CD4-positive, alpha-beta T cell treated with Interleukin-2 at 100 ng/mL for 4 hours (primary cell): ENCODE measurements at regions not wholly inside any gene's neighbourhood (a gene's known extent, or its start where the extent isn't known, plus 50 kb on each side); places are given as distances from the start of the nearest gene placed in this dataset.

ENCODE experiments used
- DNase-seq: peaks from one replicate; pipeline ENCODE4 v3.0.0-alpha.2; 2020; ENCODE audit warnings: low spot score

DNA sequence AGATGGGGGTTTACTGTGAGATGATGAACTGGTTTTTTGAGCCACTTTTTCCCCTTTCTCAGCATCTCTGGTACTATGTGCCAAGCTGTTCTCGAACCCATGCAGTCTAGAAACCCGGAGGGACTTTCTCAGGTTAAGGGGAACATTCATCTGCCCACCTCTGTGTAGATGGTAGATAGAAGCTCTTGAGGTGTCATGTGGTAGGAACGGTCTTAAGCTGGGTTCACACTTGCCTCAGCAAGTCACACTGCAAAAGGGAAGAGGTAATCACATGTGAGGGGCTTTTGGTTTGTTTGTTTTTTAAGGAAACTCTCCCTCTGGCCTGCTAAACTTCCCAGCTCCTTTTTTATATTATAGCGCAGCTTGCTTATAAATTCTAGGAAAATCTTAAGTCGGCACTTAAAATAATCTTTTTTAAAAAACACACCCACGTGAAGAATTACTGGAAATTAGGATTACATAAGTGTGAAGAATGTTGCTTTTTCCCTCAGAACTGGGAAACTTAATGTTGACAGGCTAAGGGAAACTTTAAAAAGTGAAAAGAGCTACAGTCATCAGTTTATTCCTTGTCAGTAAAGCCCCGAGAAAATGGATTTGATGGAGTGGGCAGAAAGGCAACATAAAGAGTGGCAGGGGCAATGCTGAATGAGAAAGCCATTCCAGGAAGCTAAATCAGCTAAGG is 430.3 kb downstream of the ARHGEF28 start:
- no peak for DNase-seq

DNA sequence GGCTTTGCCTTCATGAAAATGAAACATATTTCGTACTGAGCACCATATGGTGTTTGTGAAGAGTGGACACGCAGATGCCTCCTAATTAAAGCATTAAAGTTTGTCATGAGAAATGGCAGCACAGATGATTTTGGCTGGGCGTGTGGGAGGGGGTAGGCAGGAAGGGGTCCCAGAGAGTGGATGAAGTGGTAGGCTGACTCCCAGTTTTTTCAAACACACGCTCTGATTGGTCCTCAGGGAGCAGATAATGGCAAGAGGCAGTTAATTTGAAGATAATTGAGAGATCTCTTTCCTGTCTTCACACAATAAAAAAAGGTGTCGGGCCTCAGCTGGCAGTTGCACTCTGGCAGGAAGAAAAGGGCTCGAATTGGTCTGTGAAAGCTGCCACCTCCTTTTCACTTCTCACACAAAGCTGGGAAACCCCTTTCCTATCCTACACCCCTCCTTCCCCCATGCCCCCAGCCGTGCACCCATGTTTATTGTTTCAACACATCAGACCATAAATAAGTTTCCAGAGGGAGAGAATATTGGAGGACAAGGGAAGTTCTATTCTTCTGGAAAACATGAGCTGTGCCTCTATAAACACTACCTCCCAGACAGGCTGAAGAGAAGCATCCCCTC is 429.6 kb downstream of the ARHGEF28 start:
- DNase-seq, result no peak

DNA sequence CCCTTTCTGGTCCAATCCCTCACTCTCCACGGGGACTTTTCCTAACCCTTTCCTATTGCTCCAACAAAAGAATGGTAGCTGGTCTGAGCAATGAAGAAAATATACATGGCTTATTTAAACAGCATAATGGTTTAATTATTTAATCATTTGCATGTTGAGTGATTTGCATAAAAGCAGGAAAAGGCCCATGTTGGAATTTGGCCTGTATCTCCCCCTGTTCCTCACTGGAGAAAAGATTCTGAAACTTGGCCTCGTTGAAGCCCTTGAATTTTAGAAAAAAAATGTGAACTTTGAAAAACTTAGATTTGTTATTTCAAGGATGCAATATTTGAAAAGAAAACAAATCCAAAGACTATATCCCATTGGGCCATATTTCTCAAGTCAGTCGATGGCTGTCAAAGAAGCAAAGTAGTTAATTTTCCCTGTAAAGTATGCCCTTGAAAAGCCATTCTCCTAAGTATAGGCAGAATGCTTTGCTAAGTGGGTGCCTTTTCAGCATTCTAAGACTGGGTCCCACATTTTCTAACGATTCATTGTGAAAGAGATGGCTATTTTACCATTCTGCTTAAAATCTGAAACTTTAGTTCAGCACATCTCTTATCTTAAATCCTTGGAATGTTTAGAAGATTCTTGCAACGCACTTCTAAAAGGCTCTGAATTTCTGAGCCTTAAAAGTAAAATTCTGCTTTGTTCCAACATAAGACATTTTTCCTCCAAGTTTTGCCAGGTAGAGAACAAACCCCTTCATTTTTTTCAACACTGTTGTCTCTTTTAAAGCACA is 428.8 kb downstream of the ARHGEF28 start:
- DNase-seq, result no peak

DNA sequence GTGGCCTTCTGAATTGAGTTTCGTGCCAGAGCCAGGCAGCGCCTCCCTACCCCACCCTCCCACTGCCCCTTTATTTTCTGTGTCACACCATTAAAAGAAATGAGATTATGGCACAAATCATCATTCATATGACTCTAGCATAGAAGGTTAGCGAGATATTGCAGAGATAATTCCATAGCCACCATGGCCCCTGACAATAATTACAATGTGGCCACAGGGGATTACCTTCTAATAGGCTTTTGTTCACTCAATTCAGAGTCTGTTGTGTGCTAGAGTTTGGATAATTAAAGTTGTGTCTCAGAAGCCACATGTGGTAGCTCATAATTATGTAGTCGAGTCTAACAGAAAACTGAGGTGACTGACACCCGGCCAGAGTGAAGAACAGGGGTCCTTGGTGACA is 428.1 kb downstream of the ARHGEF28 start:
- no peak for DNase-seq

DNA sequence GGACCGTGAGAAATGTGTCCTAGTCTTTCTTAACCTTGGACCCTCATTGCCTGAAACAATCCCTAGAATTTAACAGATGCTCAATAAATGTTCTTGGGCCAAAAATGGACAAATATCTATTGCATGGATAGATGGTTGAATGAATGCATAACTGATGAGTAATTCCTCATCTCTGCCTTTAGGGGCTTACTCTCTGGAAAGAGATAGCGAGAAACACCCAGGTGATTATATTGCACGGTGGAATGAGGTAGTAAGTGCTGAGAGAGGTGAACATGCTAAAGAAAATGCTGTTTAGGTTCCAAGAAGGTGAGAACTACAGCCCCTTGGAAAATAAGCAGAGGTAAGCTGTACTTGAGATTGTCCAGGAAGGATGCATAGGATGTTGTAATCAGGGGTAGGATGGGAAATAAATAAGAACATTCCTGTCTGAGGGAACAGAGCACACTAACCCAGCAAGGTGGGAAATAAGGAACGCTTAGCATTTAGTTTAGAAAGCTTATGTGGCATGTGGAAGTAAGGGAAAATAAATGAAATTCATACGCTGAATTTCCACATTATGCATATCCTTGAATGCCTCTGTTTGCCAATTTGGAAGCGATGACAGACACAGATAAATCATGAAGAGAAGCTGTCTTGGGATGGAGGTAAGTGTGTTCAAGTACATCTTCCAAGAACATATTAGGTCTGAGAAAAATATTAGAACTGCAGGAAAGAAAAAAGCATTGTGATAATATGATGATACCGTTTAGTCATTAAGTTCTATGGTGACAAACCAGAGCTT is 426.6 kb downstream of the ARHGEF28 start:
- DNase-seq, result no peak

DNA sequence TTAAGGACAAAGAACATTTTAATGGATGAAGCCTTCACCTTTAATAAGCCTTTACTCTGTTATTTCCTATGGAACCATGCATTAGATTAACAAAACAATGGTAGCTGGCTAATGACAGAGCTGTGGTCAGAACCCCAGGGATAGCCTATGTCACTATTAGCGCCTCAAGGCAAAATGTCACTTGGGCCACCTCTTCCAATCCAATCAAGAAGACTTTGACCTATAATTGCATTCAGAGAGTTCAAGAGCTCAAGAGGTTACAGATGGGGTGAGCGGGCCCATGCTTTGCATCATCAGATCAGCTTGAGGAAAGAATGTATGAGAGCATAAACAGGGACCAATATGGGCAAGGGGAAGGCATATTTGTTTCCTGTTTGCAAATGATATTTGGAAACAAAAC is 425.1 kb downstream of the ARHGEF28 start:
- no peak for DNase-seq

DNA sequence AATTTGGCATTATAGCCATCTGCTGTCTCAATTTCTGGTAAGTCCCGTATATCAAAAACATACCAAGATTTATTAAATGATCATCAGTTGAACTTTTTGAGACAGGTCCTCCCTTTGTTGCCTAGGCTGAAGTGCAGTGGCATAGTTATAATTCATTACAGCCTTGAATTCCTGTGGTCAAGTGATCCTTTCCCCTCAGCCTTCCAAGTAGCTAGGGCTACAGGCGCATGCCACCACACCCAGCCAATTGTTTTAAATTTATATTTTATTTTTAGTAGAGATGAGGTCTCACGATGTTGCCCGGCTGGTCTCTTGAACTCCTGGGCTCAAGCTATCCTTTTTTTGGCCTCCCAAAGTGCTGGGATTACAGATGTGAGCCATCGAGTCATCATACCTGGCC is 418.9 kb downstream of the ARHGEF28 start:
- DNase-seq, result no peak

DNA sequence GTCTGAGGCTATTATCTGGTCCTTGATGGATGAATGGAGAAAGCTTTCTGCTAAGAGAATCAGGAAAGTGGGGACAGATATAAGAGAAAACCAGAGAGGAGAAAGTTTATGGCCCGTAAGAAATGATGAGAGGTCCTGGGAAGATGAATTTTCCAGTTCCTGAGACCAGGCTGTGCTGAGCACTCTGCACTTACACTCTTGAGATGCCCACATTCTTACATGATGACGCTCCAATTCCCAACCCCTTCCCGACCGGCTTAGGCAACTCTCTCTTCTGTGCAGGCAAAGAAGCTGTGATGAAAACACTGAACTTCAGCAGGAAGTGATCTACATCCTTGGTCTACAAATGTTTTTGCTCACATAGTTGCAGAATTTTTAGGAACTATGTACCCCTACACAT is 417.0 kb downstream of the ARHGEF28 start:
- no peak for DNase-seq

DNA sequence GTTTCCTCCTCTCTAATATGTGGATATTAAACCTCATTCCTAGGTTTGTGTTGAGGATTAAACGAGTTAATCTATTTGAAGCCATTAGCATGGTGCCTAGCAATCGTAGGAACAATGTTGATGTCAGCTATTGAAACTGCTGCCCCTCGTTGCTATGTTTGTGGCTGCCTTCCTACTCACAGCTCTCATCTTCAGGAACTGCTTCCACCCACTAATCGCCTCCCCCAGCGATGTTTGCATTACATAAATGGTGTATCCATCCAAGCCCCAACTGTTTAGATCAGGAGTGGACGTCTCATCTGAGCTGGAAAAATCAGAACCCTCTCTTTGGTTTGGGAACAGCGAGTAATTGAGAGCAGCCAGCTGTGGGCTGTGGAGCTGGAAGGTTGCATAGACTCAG is 416.6 kb downstream of the ARHGEF28 start:
- DNase-seq, result no peak

DNA sequence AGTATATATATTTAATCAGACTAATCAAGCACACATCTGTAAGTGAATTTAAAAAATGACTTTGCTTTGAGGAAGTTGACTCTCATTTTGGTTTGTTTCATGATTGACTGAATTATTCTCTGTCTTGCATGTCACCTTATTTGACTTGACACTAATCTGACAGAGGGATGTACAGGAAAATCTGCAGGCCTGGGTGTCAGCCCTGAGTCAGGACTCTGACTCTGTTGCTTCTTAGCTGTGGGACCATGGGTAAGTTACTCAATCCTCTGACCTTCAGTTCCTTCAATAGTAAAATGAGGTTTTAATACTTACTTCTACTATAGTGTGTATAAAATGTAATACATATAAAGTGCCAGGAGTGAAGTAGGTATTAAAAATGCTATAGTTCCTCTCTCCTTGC is 415.9 kb downstream of the ARHGEF28 start:
- DNase-seq, result no peak

DNA sequence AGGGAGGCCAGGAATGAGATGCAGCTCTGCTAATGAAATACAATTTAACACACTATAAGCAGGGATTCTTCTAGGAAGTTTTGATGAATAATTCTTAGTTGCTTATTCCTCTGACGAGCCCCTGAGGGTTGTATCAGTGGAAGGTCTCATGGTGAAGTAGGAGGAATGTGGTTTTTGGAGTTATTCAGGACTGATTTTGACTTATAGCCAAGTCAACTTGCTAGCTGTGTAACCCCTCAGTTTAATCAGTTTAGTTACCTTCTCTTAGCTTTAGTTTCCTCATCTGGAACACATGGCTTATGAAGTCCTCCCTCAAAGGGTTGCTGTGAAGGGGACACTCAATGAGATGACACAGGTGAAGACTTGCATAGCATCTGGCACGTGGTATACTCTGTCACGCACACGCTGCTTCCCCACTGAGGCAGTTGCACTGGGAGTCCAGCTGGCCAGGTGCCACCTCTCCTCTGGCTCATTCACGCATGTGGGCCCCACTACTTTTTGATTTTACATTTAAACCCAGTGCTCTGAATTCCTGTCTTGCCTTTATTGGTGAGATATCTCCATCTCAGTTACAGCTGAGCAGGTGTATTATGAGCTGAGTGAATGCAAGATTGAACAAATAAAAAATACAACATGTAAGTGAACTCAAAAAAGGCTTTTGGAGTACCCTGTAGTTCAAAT is 415.0 kb downstream of the ARHGEF28 start:
- no peak for DNase-seq

DNA sequence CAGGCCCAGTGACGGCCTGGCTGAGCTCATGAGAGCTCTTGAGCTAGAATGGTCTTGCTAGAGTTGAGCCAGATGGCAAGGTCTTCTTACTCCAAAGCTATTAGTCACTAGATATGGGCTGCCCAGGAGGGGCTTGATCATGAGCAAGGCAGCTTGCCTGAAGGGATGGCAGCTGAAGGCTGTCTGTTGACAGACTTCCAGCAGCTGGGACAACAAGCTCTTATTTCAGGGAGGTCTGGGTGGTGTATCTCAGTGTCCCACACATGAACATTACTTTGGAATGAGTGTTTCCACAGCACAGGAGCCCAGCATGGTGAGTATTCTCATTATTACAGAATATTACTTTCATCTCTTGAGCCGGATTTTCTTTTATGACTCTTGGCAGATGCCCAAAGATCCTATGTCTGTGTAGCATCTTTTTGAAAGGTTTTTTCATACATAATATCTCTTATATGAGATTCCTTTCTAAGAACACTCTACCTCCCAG is 414.1 kb downstream of the ARHGEF28 start:
- DNase-seq, result no peak

DNA sequence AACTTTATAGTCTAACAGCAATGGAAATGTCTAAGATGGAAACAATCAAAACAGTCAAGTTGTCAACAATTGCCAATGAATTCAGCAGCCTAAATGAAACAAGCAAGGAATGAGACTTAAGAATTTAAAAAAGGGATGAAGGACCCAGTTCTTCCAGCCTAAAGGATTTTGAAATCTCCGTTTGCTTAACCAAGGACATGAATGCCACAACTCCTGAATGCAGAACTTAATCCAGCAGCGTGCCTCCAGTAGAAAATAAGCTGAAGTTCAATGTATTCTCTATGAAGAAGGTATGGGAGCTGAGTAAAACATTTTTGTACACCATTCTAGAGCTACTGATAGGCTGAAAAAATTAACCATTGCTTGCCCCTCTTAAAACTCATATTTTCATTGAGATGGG is 411.3 kb downstream of the ARHGEF28 start:
- no peak for DNase-seq

DNA sequence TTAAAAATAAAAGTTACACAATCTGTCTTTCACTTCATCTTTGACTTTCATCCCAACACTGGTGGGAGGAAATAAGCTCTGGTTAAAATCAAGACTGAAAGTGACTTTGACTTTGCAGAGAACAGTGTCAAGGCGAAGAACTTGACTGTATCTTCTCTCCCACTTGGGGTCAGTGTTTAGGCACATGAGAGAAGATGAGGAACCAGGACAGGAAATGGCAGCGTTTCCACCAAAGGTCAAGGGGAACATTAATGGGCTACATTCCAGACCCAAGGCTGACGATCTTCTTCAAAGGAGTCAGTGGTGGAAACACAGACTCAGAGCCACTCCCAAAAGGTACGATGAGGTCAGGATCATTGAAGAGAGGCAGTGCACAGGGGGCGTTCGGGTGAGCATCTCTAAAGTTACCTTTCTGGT is 409.5 kb downstream of the ARHGEF28 start:
- peak; percentile 4 for DNase-seq

DNA sequence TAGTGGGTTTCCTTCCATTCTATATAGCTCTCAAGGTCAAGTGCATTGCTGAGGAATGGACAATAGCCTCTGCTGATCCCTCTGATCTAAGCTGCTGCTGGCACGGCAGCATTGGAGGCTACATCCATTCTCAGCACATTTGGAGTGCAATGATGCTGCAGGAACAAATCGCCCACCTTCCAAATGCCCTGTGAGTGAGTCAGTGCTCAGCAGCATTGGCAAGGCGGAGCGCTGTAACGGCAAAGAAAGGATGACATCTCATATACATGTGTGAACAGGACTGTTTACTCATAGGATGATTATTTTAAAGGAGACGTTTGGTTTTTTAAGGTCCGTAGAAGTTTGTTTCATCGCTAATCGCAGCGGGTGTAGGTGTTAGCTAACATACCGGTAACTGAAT is 408.7 kb downstream of the ARHGEF28 start:
- DNase-seq, result no peak

DNA sequence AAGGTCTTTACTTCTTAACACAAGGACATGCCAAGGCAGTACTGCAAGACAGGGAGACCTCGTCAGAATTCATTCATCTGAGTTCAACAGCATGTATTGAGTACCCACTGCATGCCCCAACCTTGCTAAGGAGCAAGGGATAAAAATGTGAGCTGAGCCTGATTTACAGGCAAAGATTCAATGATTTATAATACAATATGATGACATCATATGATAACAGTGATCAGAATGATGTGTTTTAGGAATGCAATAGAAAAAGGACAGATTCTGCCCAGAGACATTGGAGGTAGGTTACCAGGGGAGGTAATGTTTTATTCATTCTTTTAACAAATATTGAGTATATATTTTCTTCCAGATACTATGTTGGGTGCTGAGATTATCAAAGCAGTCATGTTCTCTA is 406.6 kb downstream of the ARHGEF28 start:
- no peak for DNase-seq

DNA sequence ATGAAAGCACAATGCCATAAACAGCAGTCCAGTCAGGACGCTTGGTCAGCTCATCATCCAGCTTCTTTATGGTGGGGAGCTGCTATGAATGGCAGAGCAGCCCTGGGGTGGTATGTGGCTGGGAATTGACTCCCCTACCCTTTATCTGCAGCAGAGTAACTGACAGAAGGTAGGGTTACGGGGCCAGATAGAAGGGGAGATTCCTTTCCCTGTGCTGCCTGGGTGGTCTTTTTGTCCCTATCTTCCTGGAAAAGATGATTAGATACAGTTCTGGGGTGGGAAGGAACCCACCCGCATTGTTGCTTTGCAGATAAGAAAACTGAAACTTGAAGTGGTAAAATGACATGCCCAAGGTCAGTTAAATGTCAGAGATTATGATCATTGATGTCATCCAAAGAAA is 405.5 kb downstream of the ARHGEF28 start:
- DNase-seq, result no peak

DNA sequence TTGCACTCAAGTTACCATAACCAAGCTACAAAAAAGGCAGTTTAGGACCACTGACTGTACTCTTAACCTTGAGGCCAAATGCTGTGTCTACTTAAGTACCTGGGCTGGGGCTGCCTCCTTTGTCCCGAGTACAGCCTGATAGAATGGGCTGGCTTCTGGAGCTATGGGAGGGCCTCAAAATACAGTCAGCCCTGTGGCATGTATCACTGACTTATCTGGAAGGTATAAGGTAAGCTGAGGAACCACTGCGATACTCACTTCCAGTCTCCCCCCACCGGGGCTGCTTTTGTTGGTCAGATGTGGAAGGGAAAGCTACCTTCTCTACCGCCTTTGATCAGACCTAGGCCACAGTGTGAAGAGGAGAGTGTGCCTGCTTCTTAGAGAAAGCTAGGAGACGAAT is 404.8 kb downstream of the ARHGEF28 start:
- no peak for DNase-seq

DNA sequence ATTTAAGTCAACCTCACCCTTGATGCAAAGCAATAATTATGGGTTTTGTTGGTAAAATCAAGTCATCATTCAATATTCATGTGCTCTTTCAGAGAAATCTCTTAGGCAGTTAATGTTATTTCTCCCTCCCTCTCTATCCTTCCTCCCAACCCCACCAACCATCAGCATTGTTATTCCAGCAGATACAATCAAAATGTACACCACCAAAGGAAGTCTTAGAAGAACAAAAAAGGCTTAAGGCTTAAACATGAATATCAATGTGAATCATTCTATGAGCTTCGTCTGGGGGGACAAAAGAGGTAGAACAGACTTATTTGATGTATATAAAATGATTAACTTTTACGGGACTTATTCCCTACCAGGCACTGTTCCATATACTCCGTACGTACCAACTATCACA is 404.4 kb downstream of the ARHGEF28 start:
- DNase-seq, result no peak

DNA sequence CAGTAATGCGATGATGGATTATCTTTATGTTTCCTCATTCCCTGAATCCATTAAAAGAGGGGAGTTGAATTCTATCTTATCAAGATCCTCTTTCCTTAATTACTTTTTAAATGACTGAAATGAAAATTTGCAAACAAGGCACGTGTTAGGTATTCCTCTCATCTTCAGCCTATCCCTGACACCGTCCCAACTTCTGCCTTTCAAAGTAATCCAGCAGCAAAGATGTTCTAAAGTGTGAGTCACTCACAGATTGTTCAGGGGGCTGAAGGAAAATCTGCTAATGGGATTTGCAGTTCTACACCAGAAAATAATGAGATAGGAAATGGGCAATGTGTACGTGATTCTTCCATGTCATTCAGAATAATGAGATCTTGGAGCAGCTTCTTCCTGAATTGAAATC is 403.0 kb downstream of the ARHGEF28 start:
- no peak for DNase-seq

DNA sequence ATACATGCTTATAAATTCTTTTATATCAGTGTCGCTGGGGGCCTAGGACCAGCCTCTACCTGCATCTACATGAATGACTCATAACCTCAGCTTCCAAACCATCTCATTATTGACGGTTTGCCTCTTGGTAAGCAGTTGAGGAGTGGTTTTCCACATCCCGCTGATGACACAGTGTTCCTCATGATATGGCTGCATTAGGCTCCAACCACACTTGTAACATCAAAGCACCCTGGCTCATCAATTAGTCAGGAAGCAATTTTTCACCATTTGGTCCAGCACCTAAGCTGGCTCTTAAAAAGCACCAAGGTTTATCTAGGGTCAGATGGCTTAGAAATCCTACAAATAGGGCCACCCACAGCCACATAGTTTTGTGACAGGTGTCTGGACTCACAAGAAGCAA is 402.4 kb downstream of the ARHGEF28 start:
- no peak for DNase-seq
